ENCODE measurements at regions not wholly inside any gene's neighbourhood (a gene's known extent, or its start where the extent isn't known, plus 50 kb on each side); places are given as distances from the start of the nearest gene placed in this dataset.

GRCh38 chr3:178078953-178079352 lies 457.3 kb upstream of the KCNMB2 start:
- TF ChIP-seq CTCF (IDR thresholded peaks at IDR 0.05) (no peak), POLR2A (IDR thresholded peaks at IDR 0.05) (no peak)

Data from testis (tissue), 2 donors.